Smooth muscle cell of the brain vasculature (primary cell): ENCODE measurements at regions not wholly inside any gene's neighbourhood (a gene's known extent, or its start where the extent isn't known, plus 50 kb on each side); places are given as distances from the start of the nearest gene placed in this dataset.
A peak's percentile ranks its signal among the peaks of the same experiment; 100 is the strongest.

Source experiments
- DNase-seq: peaks from one replicate; pipeline ENCODE4 v3.0.0-alpha.2; 2012; ENCODE audit warnings: low read depth, low spot score

DNA sequence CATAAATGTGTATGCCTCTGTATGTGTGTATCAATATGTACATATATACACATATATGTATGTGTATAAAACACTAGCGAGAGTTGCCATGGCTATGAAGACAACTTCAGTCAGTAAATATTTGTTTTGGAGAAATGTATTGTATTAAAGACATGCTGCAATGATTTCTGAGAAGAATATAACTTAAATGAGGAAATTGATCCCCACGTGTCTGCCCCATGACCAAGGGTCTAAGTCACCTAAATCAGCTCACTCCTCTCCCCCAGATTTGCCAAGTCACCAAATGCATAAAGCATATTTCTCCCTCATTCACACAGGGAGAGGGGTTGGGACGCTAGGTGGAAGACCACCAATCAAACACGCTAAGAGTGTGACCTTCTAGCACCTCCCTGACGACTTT is 58.3 kb upstream of the LYST start:
- DNase-seq = no peak

DNA sequence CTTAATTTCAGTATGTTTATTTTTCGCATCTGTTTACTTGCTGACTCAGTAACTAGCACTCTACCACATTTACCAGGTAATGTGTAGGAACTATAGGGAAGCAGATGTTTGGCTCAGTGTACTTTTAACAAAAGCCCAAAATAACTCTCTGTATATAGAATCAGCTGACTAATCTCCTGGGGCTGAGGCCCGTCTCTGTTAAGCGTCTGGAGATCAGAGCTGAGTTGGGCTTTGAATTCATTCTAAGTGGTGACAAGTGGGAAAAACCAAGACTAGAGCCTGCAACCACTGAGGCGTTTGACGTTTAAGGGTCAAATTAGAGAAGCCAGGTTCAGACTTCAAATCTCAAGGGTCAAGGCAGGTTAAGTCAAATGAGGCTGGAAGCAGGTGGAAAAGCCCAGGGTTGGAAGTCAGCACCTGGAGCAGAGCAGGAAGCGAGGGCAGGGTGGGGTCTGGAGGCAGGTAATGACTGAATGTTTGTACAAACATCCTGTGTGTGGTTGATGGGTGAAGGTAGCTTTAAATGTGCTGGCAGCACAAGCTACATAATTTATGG is 56.8 kb upstream of the LYST start:
- DNase-seq = no peak

- no peak for DNase-seq
Measured at GRCh38 chr1:235920596-235921375, 54.1 kb upstream of the LYST start.

GRCh38 chr1:235919833-235920441 is 53.2 kb upstream of the LYST start:
- DNase-seq = peak; percentile 82

DNA sequence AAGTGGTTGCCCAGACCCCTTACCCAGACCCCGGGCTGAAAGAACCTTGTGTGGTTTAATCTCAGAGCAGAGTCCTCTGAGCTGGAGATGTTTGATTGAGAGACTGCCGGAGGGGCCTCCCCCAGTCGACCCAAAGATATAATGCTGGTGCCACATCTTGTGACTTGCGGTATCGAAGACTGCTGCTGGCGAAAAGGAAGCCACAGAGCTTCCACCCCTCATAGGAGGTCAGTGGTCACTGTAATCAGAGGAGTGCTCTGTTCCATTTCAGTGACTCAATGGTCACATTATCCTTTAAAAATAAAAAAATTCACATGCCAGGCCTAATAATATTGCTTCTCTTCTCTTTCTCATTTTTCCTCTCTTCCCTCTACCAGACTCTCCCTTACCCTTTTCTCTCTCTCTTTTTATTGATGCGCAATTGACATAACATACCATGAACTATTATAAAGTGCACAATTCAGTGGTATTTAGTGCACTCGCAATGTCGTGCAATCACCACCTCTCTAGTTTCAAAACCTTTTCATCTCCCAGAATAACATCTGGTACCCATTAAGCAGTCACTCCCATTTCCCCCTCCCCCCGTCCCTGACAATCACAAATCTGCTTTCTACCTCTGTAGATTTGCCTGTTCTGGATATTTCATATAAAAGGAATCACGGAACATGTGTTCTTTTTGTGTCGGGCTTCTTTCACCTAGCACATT is 52.6 kb upstream of the LYST start:
- no peak for DNase-seq

GRCh38 chr1:235918465-235918864 is 51.8 kb upstream of the LYST start:
- DNase-seq = no peak

- DNase-seq = no peak
Measured at GRCh38 chr1:235918032-235918431, 51.3 kb upstream of the LYST start.

GRCh38 chr1:235917267-235917811 is 50.6 kb upstream of the LYST start:
- peak; percentile 97 for DNase-seq
